GM18909 (cell line): ENCODE measurements at regions not wholly inside any gene's neighbourhood (a gene's known extent, or its start where the extent isn't known, plus 50 kb on each side); places are given as distances from the start of the nearest gene placed in this dataset.
"Not testable (repeated sequence)": the region's sequence is repeated elsewhere in the genome, so short reads cannot be mapped to it uniquely, and the experiment has no call there.

Source experiments
- ATAC-seq: cut with Tn5 transposase; IDR thresholded peaks from one replicate; pipeline ENCODE4 v1.9.1; 2021; ENCODE audit warnings: mild to moderate bottlenecking; ENCODE audit not compliant: unreplicated experiment, poor library complexity

DNA sequence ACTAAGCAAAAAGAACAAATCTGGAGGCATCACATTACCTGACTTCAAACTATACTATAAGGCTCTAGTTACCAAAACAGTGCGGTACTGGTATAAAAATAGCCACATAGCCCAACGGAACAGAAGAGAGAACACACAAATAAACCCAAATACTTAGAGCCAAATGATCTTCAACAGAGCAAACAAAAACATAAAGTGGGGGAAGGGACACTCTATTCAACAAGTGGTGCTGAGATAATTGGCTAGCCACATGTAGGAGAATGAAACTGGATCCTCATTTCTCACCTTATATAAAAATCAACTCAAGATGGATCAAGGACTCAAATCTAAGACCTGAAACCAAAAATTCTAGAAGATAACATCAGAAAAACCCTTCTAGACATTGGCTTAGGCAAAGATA is 89.9 kb upstream of the ZNF608 start:
- ATAC-seq, result not testable (repeated sequence)

GRCh38 chr5:124839371-124839998 is 93.0 kb upstream of the ZNF608 start:
- ATAC-seq, result no peak

GRCh38 chr5:124841829-124842712 is 95.6 kb upstream of the ZNF608 start:
- no peak for ATAC-seq

DNA sequence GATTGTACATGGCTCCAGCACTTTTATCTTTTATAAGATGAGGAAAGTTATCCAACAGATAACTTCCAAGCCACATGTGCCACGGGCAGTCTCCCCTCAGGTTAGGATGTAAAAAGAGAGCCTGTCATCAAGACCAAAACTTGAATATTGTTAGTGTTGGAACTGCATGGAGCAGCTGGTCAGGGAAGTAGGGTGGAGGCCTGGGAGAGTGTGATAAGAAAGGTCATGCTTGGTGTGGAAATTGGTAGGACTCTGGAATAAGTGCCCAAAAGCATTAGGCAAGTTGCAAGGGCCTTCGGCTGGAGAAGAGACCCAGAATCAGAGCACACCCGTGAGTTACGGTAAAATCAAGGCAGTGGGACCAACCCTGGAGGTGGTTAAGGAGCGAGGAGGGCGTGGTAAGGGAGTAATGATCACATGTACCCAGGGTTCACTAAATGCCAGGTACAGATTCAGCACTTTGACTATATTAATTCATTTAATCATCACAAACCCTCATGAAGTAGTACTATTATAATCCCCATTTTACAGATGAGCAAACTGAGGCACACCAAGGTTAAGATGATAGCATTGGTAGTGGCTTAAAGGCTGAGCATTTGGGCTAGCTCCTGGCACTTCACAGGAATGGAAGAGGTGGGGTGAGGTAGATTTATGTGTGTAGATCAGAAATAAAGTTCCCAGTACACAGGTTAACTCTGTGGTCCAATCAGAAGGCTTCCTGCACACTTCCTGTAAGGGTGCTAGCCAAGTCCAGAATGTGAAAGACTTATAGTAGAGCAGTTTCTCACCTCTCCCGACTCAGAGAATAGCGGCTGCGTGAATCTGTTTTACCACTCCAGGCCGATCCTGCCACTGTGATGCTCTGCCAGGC is 96.5 kb upstream of the ZNF608 start:
- ATAC-seq, result no peak

DNA sequence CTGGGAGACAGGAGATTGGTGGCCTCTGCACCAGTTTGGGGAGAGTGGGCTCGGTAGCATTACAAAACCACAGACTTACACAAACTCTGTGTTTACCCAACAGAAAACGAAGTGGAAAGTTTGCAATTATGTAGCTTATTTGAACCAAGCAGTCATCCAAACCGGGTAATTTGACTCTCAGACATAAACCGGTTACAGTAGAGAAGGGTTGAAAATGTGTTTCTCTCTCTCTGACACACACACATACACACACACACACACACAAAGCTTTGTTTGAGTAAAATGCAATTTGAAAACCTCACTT is 97.1 kb upstream of the ZNF608 start:
- no peak for ATAC-seq

- no peak for ATAC-seq
Measured at GRCh38 chr5:124844371-124844920, 98.0 kb upstream of the ZNF608 start.

DNA sequence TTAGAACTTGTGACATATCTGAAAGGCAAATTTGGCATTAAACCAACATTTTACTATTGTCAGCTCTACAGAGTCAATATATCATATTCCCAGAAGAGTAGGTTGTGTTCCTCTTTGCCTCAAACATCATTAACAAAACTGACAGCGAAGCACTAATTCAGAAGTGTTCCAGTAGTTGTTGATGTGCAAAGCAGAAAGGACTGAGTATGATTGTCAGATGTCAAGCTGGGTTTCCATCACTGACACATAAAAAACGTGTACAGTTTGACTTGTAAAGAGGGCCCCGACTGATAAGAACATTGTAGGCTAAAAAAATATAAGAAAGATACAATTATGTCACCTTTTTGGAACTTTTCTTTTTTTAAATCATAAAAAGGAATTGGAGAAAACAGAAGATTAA is 101.5 kb upstream of the ZNF608 start:
- no peak for ATAC-seq

- no peak for ATAC-seq
Measured at GRCh38 chr5:124849774-124850173, 103.3 kb upstream of the ZNF608 start.

DNA sequence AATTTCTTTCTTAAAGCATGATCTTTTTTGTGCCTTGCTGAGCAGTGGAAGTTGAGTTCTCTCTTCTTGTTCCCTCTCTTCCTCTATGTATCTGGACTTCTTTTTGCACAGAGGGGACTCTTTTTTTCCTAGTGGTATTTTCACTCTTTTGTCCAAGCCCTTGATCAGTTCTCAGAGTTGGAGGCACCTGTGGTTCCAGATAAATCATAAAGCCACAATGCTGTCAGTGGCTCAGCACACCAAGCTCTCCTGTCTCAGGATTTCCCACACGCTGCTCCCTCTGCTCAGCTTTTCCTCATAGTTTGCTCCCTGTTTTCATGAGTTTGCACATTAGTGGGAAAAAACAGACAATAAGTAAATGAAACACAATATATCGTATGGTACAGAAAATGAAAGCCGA is 110.3 kb upstream of the ZNF608 start:
- ATAC-seq, result no peak

- no peak for ATAC-seq
Measured at GRCh38 chr5:124858612-124859011, 112.2 kb upstream of the ZNF608 start.

DNA sequence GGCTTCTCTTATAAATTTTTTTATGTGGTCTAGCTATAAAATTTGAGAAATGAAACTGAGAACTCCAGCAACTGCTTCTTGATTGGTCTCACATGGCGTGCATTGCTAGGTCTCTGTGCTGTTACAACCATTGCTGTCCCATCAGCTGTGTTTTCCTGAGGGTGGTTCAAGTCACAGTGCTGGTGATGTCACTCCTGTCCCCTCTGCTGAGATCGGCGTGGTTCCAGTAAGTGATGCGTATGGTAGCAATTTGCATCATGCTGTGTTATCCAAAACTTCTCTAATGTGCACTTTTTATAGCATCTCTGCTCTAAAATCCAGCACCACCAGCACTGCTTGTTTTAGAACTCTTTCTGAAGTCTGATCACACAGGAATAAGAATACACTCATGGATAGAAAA is 112.6 kb upstream of the ZNF608 start:
- no peak for ATAC-seq

DNA sequence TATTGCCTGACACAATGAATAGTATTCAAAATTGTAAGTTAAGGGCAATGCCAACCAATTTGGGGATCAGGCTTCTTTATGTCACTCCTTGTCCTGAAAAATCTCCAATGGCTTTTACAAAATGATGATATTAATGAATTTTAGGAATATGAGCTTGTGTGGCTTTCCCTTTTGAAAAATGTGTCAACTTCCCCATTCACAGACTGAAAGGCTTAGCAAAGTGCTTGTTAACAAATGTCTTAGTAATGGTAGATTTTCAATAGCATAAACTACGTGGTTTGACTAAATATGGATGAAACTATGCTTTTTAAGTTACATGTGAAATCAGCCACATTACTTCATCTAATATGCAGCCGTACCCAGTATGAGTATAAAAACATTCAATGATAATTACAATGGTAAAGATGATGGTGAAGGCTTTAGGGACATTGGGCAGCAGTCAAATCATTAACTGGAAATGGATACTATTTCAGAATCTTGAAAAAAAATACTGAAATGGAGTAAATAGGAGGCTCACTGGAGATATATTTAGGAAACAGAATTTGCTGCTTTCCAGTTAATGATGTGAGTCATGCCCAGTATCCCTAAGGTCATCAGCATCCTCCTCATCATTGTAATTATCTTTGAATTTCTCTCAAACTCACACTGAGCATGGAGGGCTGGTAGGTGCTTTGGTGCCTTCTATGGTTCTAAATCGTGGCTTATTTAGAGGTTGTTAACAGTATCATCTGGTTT is 113.3 kb upstream of the ZNF608 start:
- no peak for ATAC-seq

- no peak for ATAC-seq
Measured at GRCh38 chr5:124860291-124860655, 113.8 kb upstream of the ZNF608 start.

- no peak for ATAC-seq
Measured at GRCh38 chr5:124865066-124865465, 118.6 kb upstream of the ZNF608 start.

DNA sequence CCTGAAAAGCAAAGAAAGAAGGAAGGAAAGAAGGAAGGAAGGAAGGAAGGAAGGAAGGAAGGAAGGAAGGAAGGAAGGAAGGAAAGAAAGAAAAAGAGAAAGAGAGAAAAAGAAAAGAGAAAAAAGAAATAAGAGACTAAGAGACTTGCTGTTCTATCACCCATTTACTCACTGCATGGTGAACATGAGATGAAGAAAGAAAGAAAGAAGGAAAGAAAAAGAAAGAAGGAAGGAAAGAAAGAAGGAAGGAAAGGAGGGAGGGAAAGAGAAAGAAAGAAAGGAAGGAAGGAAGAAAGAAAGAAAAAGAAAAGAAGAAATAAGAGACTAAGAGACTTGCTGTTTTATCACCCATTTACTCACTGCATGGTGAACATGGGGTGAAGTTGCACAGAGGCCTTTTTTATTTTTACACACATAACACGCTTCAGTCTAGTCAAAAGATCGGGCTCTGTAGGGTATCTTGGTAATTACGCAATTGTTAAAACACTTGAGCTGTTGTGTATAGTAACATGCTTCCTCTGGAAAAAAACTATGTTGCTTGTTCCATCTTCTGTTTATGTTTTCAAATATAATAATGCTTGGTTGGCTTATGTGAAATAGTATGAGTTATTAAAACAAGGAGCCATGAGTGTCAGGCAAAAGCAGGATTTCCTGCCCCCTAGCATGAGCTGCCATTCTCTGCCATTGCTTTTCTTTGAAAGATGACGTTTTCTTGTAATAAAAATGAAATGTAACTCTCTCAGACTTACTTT is 119.3 kb upstream of the ZNF608 start:
- no peak for ATAC-seq

GRCh38 chr5:124866355-124867136 is 120.1 kb upstream of the ZNF608 start:
- ATAC-seq, result no peak

GRCh38 chr5:124867137-124867704 is 120.8 kb upstream of the ZNF608 start:
- no peak for ATAC-seq

DNA sequence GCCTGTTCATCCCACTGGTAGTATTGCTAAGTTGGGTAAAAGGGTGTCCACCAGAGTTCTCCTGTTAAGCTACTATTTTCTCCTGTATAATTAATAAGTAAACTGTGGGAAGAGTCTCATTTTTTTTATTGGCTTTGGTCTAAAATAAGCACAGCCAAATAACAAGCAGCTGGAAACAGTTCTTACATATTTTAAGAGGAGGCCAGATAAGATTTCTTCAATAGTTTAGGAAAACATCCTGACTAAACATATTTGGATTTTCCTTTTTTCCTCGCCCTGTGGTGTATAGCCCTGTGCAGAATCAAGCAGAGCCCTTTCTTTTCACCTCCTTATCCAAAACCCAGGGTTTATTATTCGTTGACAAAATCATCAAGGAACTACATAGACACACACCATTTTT is 122.2 kb upstream of the ZNF608 start:
- no peak for ATAC-seq
